ENCODE measurements at regions not wholly inside any gene's neighbourhood (a gene's known extent, or its start where the extent isn't known, plus 50 kb on each side); places are given as distances from the start of the nearest gene placed in this dataset.

- no peaks in the 10 kb centered on the region for H3K4me1 ChIP-seq (ENCODE audit: low read length)
- no peaks in the 10 kb centered on the region for H3K9me3 ChIP-seq (ENCODE audit: insufficient read depth, low read length)
- H3K4me2 ChIP-seq (ENCODE audit: low read length): no peak overlapping the region
- no peak overlapping the region for H2AFZ ChIP-seq (ENCODE audit: low read depth, low read length)
- no peak overlapping the region for H3K4me3 ChIP-seq (ENCODE audit: low read length)
- no peak overlapping the region for H3K9ac ChIP-seq (ENCODE audit: low read length)
- no peaks in the 10 kb centered on the region for H3K36me3 ChIP-seq (replicated peaks; ENCODE audit: low read depth, low read length)
- H3K79me2 ChIP-seq (ENCODE audit: low read length): no peaks in the 10 kb centered on the region
- no peak for TF ChIP-seq EZH2phosphoT487 (IDR thresholded peaks at IDR 0.05; ENCODE audit: low read depth)
- TF ChIP-seq, protein P1, sequence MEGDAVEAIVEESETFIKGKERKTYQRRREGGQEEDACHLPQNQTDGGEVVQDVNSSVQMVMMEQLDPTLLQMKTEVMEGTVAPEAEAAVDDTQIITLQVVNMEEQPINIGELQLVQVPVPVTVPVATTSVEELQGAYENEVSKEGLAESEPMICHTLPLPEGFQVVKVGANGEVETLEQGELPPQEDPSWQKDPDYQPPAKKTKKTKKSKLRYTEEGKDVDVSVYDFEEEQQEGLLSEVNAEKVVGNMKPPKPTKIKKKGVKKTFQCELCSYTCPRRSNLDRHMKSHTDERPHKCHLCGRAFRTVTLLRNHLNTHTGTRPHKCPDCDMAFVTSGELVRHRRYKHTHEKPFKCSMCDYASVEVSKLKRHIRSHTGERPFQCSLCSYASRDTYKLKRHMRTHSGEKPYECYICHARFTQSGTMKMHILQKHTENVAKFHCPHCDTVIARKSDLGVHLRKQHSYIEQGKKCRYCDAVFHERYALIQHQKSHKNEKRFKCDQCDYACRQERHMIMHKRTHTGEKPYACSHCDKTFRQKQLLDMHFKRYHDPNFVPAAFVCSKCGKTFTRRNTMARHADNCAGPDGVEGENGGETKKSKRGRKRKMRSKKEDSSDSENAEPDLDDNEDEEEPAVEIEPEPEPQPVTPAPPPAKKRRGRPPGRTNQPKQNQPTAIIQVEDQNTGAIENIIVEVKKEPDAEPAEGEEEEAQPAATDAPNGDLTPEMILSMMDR (IDR thresholded peaks at IDR 0.05; ENCODE audit: low read depth, low read length): no peak
- no peak overlapping the region for H3K27ac ChIP-seq (ENCODE audit: low read length)
- H4K20me1 ChIP-seq (ENCODE audit: insufficient read depth, low read length): no peaks in the 10 kb centered on the region
- H3K27me3 ChIP-seq (ENCODE audit: low read depth, low read length): no peaks in the 10 kb centered on the region
Measured at GRCh38 chr7:41152179-41152678, 550.7 kb downstream of the INHBA start.

GRCh38 chr7:41149576-41149975 lies 553.3 kb downstream of the INHBA start:
- TF ChIP-seq EZH2phosphoT487 (IDR thresholded peaks at IDR 0.05; ENCODE audit: low read depth): no peak
- TF ChIP-seq, protein P1 (IDR thresholded peaks at IDR 0.05; ENCODE audit: low read depth, low read length): no peak
- H3K27ac ChIP-seq (ENCODE audit: low read length): no peak overlapping the region
- no peaks in the 10 kb centered on the region for H3K27me3 ChIP-seq (ENCODE audit: low read depth, low read length)

DNA sequence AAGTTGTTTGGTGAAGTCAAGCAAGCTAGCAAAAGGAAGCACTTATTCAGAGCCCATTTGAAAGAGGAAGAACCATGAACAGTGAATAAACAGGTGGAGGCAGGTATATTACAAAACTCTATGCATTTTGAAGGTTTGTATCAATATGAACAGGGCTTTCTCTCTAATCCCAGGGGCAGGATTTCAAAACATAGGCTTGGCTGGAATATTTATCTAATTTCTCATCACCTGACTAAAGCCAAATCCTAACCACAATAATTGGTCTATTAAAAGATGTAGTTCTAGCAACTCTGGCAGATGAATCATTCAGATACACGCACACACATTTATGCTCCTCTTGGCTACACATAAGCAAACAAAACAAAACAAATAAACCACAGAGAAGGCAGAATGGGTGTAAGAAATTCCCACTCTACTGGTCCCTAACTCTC lies 554.4 kb downstream of the INHBA start:
- H4K20me1 ChIP-seq (ENCODE audit: insufficient read depth, low read length): no peaks in the 10 kb centered on the region
- H3K79me2 ChIP-seq (ENCODE audit: low read length): no peaks in the 10 kb centered on the region
- H3K9ac ChIP-seq (ENCODE audit: low read length): no peak overlapping the region
- no peak for TF ChIP-seq EZH2phosphoT487 (IDR thresholded peaks at IDR 0.05; ENCODE audit: low read depth)
- TF ChIP-seq, protein P1 (IDR thresholded peaks at IDR 0.05; ENCODE audit: low read depth, low read length): no peak
- no peaks in the 10 kb centered on the region for H3K9me3 ChIP-seq (ENCODE audit: insufficient read depth, low read length)
- H3K4me2 ChIP-seq (ENCODE audit: low read length): no peak overlapping the region
- H3K27me3 ChIP-seq (ENCODE audit: low read depth, low read length): no peaks in the 10 kb centered on the region
- no peak overlapping the region for H3K4me3 ChIP-seq (ENCODE audit: low read length)
- no peak overlapping the region for H2AFZ ChIP-seq (ENCODE audit: low read depth, low read length)
- no peak overlapping the region for H3K27ac ChIP-seq (ENCODE audit: low read length)
- no peaks in the 10 kb centered on the region for H3K36me3 ChIP-seq (replicated peaks; ENCODE audit: low read depth, low read length)
- no peaks in the 10 kb centered on the region for H3K4me1 ChIP-seq (ENCODE audit: low read length)

More at GRCh38 chr7:41149576-41149975, 553.3 kb downstream of the INHBA start:
- no peaks in the 10 kb centered on the region for H3K79me2 ChIP-seq (ENCODE audit: low read length)
- H3K9me3 ChIP-seq (ENCODE audit: insufficient read depth, low read length): no peaks in the 10 kb centered on the region
- no peak overlapping the region for H3K4me3 ChIP-seq (ENCODE audit: low read length)
- H2AFZ ChIP-seq (ENCODE audit: low read depth, low read length): no peak overlapping the region
- no peak overlapping the region for H3K4me2 ChIP-seq (ENCODE audit: low read length)
- no peak overlapping the region for H3K9ac ChIP-seq (ENCODE audit: low read length)
- no peaks in the 10 kb centered on the region for H3K36me3 ChIP-seq (replicated peaks; ENCODE audit: low read depth, low read length)
- H4K20me1 ChIP-seq (ENCODE audit: insufficient read depth, low read length): no peaks in the 10 kb centered on the region
- H3K4me1 ChIP-seq (ENCODE audit: low read length): no peaks in the 10 kb centered on the region

DNA sequence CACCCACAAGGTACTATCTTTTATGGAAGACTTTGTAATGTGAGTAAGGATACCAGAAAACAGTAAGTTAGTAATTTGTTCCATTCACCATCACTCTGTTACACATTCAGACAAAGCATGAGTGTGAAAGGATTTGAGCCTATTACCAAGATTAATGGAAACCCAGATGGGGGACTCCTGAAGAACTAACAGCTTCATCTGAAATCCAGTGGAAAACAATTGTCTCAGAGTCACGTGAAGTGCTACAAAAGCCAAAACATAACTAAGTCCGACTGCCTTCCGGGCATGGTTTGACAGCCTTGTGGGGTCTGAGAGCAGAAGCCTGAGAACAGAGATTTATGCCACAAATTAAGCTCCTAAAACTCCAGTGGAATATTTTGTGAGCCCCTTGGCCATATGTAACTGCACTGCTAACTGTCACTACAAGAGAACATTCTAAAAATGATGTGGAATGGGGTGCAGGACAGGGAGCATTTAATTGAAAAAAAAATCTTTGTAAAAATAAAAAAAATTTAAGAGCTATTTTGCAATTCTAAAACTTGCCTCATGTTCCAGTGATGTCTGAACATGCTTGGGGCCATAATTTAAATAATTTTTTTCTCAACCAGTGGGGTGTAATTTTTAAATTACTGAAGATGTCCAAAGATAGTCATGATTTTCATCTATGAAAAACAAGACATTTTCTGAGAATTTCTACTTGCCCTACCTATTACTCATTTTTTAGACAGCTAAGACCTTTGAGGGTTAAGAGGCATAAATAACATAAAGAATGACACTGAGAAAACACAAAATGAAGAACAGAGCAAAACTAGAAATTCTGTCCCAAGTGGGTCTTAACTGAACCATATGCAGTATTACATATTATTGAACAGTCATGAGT lies 555.0 kb downstream of the INHBA start:
- Histone ChIP-seq H3K27ac (ENCODE audit: low read length) (no peak overlapping the region), H3K4me1 (ENCODE audit: low read length) (no peaks in the 10 kb centered on the region), H2AFZ (ENCODE audit: low read depth, low read length) (no peak overlapping the region), H3K9me3 (ENCODE audit: insufficient read depth, low read length) (no peaks in the 10 kb centered on the region), H3K36me3 (replicated peaks; ENCODE audit: low read depth, low read length) (no peaks in the 10 kb centered on the region), H3K9ac (ENCODE audit: low read length) (no peak overlapping the region), H3K79me2 (ENCODE audit: low read length) (no peaks in the 10 kb centered on the region), H3K4me2 (ENCODE audit: low read length) (no peak overlapping the region), H4K20me1 (ENCODE audit: insufficient read depth, low read length) (no peaks in the 10 kb centered on the region), H3K4me3 (ENCODE audit: low read length) (no peak overlapping the region), H3K27me3 (ENCODE audit: low read depth, low read length) (no peaks in the 10 kb centered on the region)
- TF ChIP-seq, protein P1 (IDR thresholded peaks at IDR 0.05; ENCODE audit: low read depth, low read length): no peak
- TF ChIP-seq EZH2phosphoT487 (IDR thresholded peaks at IDR 0.05; ENCODE audit: low read depth): no peak

Data from OCI-LY3 (cell line).